ENCODE measurements at regions not wholly inside any gene's neighbourhood (a gene's known extent, or its start where the extent isn't known, plus 50 kb on each side); places are given as distances from the start of the nearest gene placed in this dataset.

DNA sequence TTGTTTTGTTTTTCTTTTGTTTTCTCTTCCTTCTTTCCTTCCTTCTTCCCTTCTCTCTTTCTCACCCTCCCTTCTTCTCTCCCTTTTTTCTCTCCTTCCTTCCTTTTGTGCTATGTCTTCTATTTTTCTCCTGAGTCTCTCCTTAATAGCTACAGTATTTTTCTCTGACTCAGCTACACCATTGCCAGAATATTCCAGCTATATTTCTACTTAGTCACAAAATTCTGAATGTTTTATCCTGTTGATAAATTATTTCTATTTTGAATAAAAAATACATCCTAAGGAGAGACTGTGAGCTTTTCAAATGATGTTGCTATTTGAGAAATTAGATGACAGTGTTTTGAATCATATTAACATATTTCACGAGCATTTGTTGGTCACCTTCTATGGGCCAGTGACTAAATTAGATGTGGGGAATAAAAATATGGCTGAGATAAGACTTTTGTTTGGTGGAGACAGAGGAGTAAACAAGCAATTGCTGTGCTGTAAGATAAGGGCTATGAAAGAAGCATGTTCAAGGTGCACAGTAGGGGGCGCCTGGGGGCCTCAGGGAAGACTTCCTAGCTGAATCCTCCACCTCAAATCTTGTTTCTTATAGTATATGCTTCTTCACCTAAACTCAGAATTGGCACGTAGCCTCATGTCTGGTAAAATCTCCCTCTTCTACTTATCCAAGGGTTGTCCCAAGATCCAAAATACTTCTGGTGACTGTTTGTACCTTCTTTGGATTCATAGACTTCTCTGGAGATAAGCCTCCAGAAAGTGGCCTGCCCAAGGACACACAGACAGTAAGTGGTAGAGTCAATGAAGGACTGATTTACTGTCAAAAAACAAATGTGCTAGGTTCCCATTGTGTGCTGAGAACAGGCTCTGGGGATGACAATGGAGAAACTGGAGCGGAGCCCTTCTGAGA, 115.5 kb upstream of the CREB5 start:
- no peak for DNase-seq

DNA sequence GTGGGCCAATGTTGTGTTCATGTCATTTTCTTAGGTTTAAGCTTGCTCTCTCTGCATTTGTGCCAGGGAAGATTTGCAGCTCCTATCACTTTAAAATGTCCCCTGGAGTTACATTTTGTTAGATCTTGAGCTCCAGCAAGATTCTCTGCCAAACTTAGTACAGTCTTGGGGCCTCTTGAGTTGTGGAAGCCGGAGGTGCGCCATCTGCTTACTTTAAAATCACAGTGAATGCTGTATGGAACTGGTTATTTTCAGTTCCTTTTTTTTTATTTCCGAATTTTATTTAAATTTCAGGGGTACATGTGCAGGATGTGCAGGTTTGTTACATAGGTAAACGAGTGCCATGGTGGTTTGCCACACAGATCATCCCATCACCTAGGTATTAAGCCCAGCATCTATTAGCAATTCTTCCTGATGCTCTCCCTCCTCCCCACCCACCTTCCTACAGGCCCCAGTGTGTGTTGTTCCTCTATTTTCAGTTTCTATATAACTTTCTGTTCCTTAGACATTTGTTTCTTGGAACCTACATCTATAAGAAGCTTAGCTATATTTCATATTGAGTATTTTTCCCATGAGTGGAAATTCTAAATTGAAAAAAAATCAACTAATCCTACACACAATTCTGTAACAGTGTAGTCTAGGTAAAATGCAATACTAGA, 114.4 kb upstream of the CREB5 start:
- no peak for DNase-seq

DNA sequence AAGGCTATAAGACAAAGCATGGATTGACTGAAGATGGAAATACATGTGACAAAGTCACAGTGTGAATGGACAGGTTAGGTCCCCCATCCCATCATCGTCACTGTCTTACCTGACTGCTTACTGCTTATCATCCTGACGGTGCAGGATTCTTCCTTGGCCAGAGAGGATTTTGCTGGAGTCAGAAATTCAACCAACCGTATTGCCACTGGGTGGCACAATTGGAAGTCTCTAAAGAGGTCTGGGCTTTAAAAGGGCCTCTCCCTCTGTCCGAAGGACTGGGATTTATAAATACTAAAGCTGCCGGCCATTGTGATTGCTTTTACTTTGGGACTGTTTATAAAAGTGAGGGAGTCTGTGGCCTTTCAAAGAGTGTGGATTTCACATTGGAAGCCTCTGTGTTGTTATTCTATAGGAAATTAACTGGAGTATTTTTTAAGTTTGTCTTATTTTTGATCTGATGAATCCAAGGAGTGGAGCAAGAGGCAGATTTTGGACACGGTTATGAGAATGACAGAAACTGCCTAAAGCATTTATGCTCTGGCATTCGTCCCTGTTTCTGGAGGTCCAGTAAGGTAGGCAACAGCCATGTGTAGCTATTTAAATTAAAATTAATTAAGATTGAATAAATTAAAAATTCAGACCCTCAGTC, 113.3 kb upstream of the CREB5 start:
- DNase-seq, result peak; percentile 49

DNA sequence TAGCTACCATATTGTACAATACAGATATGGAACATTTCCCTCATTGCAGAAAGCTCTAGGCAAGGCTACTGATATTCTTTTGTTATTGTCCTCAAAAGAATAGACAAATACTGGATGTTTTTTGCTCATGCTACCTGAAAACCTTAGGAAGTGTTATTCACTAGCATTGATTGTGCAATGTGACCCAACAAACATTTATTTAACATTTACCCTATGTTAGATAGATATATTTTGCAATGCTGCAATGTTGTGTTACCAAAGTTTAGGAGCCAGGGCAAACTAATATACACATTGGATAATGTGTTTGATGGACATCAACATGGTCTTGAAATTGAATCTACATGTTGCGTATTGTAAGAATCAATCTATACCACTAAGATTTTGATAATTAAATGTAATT, 112.8 kb upstream of the CREB5 start:
- DNase-seq, result no peak

DNA sequence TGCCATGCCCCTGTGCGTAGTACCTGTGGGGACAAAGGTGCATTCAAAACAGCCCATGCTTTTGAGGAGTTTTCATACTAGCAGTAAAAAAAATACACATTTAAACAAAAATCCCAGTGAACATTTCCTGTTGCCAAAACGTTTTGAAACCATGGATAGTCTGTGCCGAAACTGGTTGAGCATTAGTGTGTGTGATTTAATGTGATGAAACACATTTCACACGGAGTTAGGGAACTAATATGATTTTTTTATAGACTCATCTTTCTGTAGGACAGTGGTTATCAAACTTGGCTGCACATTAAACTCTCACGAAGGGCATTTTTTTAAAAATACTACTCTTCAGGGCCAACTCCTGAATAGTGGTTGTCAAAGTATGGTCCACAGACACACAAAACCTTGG, 111.8 kb upstream of the CREB5 start:
- DNase-seq, result no peak

DNA sequence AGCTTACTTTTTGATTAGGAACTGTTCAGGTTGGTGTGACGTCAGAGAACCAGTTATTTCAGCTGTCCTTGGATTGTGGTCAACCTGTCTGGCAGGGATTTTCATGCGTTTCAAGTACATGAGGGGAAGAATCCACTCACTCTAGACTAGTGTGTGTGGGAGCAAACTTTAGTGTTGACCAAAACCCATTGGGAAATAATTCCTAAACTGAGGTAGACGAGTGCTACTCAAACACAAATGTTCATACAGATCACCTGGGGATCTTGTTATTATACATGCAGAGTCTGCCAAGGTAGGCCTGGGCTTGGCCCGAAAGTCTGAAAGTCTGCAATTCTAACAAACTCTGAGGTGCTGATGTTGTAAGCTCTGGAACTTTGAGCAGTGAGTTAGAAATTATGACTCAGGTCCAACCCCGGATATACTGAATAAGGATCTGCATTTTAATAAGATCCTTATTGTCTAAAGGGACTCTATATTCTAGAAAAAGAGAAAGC, 111.1 kb upstream of the CREB5 start:
- DNase-seq, result no peak

DNA sequence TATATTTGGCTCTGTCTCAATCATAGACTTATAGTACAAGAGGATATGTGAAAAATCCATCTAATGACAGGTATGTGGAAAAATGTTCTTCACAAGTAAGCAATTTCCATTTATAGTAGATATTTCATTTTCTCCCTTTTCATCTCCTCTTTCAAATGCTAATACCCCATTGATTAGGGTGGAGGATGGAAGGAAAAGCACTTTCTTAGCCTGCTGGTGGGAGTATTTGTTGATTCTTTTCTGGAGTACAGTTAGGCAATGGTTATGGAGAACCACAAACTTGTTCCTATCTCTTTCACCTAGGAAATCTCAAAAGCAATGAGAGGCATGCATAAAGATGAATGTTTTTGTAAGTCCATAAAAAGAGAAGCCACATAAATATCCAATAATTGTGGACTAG, 108.0 kb upstream of the CREB5 start:
- no peak for DNase-seq

DNA sequence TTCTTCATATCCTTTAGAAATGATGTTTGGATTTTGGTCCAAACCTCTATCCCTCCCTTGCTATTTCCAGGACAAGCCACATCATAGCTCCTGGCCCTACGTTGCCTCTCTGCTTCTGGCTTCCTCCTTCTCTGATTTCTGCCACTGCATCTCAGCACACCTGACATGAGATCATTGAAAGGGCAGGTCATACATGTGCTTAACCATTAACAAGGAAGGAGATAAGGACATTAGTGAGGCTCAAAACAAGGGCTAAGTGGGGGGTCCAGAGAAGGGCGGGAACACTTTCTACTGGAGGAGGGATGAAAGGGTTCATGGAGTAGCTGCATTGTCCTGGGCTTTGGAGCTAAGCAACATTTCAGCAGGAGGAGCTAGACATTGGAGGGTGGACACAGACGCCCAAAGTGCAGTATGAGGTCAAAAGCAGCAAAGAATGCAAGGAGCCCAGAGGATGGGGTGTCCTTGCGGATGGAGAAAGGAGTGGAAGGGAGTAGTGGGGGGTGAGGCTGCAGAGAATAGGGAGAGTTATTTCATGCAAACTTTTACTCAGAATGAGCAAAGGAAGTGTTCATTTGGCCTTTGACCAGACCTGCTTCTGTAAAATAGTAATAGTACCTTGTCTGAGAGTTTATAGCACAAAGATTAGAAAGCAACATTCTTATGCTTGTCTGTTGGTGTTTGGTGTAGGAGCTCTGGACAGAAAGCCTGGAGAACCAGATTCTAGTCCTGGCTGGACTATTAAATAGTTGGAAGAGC, 102.4 kb upstream of the CREB5 start:
- no peak for DNase-seq

DNA sequence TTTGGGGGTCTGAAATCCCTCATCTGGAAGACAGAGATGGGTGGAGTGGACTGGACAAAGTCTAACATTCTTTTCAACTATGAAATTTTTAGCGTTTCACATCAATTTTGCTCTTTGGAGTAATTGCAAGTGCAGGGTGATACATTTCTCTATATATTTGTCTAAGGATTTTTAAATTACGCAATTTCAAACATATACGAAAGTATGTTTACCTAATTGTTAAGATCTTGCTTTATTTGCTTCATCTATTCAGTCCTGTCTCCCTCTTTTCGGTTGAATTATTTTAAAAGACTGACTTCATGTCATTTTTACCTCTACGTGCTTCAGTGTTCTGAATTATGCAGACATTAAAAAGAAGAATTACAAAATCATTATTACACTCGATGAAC, 101.9 kb upstream of the CREB5 start:
- no peak for DNase-seq

DNA sequence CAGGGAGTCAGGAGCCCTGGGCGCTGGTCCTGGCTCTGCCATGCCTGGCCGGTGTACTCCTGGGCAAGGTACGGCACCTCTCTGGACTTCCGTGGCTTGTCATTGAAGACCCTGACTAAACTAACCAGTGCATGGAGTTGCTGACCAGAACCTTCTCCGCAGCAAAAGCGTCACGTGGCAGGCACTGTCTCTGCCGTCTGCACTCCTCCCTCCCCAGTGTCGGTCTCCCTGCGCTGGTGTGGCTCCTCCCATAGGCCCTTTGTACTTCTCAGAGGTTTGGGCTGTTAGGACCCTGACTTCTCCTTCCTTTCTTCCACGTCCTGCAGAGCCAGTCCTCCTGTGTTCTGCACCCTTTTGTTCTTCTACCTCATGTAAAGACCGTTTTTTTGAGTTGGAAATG, 100.6 kb upstream of the CREB5 start:
- DNase-seq, result no peak

DNA sequence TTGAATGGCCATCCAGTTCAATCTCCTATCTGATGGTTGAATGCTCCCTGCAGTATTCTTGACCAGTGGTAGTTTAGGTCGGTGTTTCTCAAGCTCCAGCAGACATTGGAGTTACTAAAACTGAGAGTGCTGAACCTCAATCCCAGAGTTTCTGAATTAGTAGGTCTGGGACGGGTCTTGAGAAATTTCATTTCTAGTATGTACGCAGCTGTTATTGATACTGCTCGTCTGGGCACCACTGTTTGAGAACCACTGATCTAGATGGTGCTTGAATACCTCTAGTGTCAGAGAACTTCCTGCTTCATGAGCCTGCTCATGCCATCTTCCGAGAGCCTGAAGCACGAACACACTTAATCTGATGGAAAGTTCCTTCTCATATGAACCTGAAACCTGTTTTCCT, 99.4 kb upstream of the CREB5 start:
- DNase-seq, result no peak

DNA sequence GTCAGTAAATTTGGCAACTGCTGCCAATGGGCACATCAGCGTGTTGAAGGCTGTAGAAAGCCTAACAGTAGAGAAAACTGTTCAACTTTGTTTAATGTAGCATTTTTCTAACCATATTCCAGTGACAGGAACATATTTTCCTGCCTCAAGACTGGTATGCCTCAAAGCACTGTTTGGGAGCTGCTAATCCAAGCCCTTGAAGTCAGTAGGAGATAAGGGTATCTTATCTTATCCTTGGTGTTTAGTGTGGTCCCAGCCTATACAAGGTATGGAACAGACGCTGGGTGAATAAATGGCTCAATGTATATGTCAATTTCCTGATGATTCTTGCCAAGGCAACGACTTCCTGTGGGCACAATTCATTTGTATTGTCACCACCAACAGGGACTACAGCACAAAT, 97.5 kb upstream of the CREB5 start:
- DNase-seq, result no peak

DNA sequence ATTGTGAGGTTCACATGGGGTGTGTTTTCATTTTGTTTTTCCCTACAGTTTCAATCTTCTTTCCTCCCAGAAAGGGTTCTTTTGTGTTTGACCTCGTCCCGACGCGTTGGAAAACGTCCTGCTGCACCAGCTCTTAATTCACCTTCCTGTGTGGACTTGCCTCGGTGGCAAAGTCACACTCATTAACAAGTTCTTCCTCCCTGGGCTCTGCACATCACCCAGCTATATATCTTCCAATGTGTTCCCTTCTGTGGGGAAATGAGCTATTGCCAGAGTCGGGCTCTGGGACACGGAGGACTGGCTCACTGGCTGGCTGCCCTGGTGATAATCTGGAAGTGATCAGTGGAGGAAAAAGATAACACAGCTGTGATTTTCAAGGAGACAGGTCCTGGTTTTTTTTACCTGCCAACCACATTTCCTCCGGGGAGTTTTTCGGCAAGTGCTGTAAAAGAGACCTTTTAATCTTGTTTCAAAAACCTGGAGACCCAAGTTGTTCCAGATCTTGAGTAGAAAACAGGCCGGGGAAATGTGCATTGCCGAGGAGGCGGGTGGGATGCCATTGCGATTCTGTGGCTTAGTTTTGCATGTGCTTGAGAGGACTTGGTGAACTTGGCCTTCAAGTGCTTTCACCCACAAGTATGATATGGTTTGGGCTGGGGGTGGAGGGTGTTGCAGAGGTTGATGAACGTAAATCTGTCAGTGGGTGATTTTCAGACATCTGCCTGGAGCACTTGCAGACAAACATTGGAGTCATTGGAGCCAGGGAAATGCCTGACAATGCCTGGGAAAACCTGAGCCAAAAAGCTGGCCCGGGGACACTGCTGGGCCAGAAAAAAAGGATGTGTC, 96.5 kb upstream of the CREB5 start:
- DNase-seq, result no peak

DNA sequence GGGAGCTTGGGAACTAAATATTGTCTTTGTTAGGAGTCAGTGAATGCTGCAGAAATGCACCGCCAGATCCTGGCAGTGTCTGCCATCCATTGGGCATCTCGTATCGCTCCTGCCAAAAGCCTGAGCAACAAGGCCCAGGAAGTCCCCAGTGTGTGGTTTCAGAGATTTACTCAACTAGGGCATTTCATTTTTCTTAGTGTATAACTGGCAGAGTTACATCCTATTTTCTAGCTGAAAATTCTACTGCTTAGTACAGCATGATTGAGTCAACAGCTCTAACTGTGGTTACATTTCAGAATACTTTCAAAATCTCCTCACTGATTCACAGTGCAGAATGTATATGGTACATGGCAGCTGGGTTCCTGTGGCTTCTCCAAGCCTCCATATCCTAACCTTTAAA, 95.8 kb upstream of the CREB5 start:
- no peak for DNase-seq

DNA sequence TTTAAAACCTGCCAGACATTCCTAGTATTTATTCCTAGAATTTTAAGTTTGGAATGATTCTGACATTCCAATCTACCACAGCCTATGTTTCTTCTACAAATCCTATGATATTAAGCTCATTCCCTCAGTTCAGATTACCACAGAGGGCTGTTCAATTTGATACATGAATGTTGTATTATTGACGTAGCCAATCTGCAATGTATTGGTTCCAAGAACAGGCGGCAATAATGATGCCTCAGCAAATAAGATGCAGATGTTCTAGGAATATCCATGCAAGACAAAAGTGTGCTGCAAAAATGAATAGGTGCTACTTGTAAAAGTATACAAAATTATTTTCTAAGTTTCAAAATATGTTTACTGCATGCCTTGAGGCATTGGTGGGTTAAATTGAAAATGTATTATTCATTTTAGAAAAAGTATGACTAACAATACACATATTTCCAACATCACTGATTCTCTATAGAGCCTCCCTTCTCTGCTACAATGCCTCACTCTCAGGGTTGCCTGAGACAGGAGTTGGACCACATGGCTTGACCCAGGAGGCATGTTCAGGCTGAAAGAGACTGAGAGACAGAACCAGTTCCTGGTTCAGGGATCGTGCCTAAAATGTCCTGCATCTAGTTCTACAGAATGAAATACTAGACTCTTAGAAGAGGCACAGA, 94.1 kb upstream of the CREB5 start:
- DNase-seq, result no peak

DNA sequence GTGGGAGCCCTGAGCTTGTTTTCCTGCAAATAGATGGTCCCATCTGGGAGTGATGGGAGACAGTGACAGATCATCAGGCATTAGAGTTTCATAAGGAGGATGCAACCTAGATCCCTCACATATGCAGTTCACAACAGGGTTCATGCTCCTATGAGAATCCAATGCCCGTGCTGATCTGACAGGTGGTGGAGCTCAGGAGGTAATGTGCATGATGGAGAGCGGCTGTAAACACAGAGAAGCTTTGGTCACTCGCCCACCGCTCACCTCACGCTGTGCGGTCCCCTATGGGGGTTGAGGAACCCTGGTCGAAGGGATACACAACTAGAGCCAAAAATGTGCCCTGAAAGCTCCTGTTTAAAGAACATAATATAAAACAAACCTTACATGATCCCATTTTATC, 88.5 kb upstream of the CREB5 start:
- DNase-seq, result no peak

DNA sequence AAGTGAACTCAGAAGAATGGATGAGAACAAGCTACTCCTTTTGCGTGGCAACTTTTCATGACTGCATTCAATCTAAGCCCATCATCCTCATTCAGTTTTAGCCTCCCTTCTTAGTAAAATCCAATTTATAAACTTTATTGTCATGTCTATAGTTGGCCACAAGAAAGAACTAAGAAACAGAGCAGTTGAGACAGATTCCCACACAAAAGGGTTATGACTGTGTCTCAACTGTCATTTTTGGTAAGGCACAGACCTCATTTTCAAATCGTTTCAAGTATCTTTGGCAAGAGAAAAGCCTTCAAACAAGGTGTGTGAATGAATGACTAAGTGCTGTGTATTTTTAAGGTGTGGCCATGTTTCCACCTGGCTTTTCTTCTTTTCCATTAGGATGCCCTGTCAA, 84.2 kb upstream of the CREB5 start:
- peak; percentile 9 for DNase-seq

DNA sequence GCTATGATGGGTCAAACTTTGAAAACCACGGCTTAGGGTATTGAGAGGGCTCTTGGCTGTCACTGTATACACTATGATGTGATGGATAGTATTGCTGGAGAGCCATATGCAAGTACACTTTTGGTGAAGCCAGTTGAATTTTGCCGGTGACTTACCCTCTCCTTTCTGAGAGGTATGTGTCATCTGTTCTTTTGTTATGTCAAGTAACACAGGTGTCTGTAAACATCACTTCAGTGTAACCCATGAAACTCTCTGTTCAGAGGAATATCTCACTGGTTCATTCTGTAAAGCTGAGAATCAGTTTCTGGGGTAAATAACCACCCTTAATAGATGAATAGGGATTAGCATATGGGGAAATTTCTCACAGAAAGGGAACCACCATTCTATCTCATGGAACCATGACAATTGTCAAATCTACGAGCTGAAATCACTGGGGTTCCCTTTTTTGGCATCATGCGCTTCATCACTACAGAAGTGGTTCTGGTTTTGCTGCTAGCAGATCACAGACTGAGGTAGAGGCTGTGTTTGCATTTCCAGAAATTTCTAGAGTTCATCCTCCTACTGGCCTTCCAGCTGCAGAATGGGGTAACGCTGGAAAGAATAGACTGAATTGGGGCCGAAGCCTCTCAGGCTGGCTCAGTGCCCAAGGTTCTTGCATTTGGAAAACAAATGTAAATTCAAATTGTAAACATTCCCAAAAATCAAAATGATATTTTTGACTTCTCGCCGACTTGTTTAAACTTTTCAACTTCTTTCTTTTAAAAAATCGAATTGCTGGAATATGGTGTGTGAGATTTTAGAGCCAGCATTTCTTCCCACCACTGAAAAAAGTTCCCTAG, 83.3 kb upstream of the CREB5 start:
- DNase-seq, result no peak

DNA sequence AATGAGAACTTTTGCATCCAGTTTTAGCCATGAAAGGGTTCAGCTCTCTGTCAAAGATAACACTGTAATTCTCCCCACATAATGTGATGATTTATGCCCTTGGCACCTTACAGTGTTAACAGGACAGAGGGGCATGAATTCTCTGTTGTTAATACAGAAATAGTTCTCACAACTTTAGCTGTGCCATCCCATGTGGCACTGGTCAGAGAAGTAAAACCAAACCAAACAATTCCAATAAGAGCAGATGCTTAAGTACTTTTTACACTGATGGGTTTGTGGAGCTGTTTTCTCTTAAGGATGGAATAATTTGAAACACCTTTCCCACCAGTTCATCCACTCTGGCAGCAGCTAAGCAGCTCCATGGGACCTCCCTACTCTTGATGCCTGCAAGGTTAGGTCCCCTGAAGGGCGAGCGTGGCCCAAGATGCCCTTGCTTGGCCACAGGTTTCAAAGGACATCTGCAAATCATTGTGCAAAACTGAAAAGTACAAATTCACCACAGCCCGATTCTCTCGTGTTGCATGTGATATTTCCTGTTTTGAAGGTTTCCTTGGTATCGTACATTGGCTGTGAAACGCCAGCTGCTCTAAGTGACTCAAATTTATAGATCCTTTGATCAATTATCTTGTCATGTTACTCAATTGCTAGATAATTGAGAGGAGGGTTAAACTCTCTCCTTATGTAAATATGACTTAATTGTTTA, 82.5 kb upstream of the CREB5 start:
- DNase-seq, result peak; percentile 72
